GM12878 (cell line): ENCODE measurements at regions not wholly inside any gene's neighbourhood (a gene's known extent, or its start where the extent isn't known, plus 50 kb on each side); places are given as distances from the start of the nearest gene placed in this dataset.

Experiments
- ATAC-seq: fragments of 200-7000 bp; cut with Tn5 transposase; 3 replicates; pipeline ENCODE4 v1.9.1; 2020; ENCODE audit warnings: mild to moderate bottlenecking, moderate library complexity
- BruUV-seq: library from RNA; stranded (reverse); fragments of 400-500 nt; replicated peaks from 2 replicates; lab custom pipeline; 2021; lab: Mats Ljungman, UMichigan
- CTCF ChIA-PET: fragments of 300-600 bp; sonication (Branson Sonifier 250); formaldehyde crosslinking; extraction: SDS; loops from one replicate; lab custom pipeline; 2021; ENCODE audit warnings: inconsistent platforms; lab: Yijun Ruan, JAX
- POLR2A ChIA-PET: fragments of 350-600 bp; formaldehyde crosslinking; extraction: SDS; loops from one replicate; lab custom pipeline; 2021; ENCODE audit warnings: inconsistent platforms; lab: Charles Lee
- RAD21 ChIA-PET: fragments of 300-600 bp; sonication (Branson Sonifier 250); formaldehyde crosslinking; loops from one replicate; lab custom pipeline; 2023; ENCODE audit warnings: antibody characterized with exemption; ENCODE audit not compliant: unreplicated experiment; lab: Charles Lee
- SMC1A ChIA-PET: fragments of 300-600 bp; sonication (Branson Sonifier 250); formaldehyde crosslinking; loops from one replicate; lab custom pipeline; 2023; ENCODE audit not compliant: unreplicated experiment, uncharacterized antibody; lab: Charles Lee
- DNase-seq: peaks from one replicate; pipeline ENCODE4 v3.0.0-alpha.2; 2011; ENCODE audit warnings: low read depth, low spot score
- FAIRE-seq: peaks from 3 replicates; lab custom pipeline; 2011; peaks lifted over from hg19 to GRCh38; lab: Jason Lieb, UNC
- H2AFZ ChIP-seq: 2 replicates; pipeline ENCODE4 v1.6.0; 2011; ENCODE audit warnings: low read depth, low read length, control low read depth; ENCODE audit not compliant: control insufficient read depth
- H3K27ac ChIP-seq: 2 replicates; pipeline ENCODE4 v1.5.1; 2011; ENCODE audit warnings: control low read depth; ENCODE audit not compliant: control insufficient read depth, insufficient read depth
- H3K27me3 ChIP-seq, 2 experiments: replicated peaks in 1 of 2; 2 replicates each; pipeline versions ENCODE4 v1.6.0 to v1.6.1; 2011; ENCODE audit warnings: low read length in 1 of 2; ENCODE audit not compliant: control insufficient read depth in 2 of 2, insufficient read depth in 2 of 2
- H3K36me3 ChIP-seq, 2 experiments: 2 replicates each; pipeline ENCODE4 v1.5.1; 2011; ENCODE audit warnings: low read length in 1 of 2; ENCODE audit not compliant: control insufficient read depth in 2 of 2, insufficient read depth in 2 of 2
- H3K4me1 ChIP-seq: 2 replicates; pipeline ENCODE4 v1.6.1; 2011; ENCODE audit warnings: mild to moderate bottlenecking, low read length, moderate library complexity, mixed read lengths; ENCODE audit not compliant: control insufficient read depth, insufficient read depth
- H3K4me2 ChIP-seq: 2 replicates; pipeline ENCODE4 v1.6.0; 2011; ENCODE audit warnings: control low read depth; ENCODE audit not compliant: control insufficient read depth, insufficient read depth
- H3K4me3 ChIP-seq: fragments of 200-600 bp; sonication (generic); 2 replicates; pipeline ENCODE4 v1.5.1; 2016
- H3K79me2 ChIP-seq: 2 replicates; pipeline ENCODE4 v1.6.0; 2011; ENCODE audit warnings: low read length; ENCODE audit not compliant: control insufficient read depth, insufficient read depth
- H3K9ac ChIP-seq: 2 replicates; pipeline ENCODE4 v1.8.0; 2011; ENCODE audit warnings: low read length, control low read depth, mixed read lengths; ENCODE audit not compliant: control insufficient read depth, insufficient read depth
- H3K9me3 ChIP-seq: replicated peaks from 3 replicates; pipeline ENCODE4 v1.5.1; 2011; ENCODE audit warnings: mild to moderate bottlenecking, low read length; ENCODE audit not compliant: control insufficient read depth, insufficient read depth
- H4K20me1 ChIP-seq: 2 replicates; pipeline ENCODE4 v1.6.0; 2011; ENCODE audit not compliant: control insufficient read depth, insufficient read depth
- ATF7 ChIP-seq: fragments of 450-650 bp; IDR thresholded peaks from 2 replicates; pipeline ENCODE4 v1.6.1; 2016; ENCODE audit warnings: low read depth, mild to moderate bottlenecking
- BMI1 ChIP-seq: fragments of 450-650 bp; IDR thresholded peaks from 2 replicates; pipeline ENCODE4 v1.6.1; 2016; ENCODE audit warnings: mild to moderate bottlenecking, moderate library complexity, borderline replicate concordance
- CBX3 ChIP-seq: fragments of 200-600 bp; sonication (generic); IDR thresholded peaks from 2 replicates; pipeline ENCODE4 v1.6.1; 2016; ENCODE audit warnings: low read depth, borderline replicate concordance
- CUX1 ChIP-seq: IDR thresholded peaks from 2 replicates; pipeline ENCODE4 v1.6.1; 2012; ENCODE audit warnings: improper control_type of control experiment, low read depth, low read length; ENCODE audit not compliant: insufficient replicate concordance
- DPF2 ChIP-seq: fragments of 450-650 bp; IDR thresholded peaks from 2 replicates; pipeline ENCODE4 v1.6.1; 2017; ENCODE audit warnings: mild to moderate bottlenecking
- EGR1 ChIP-seq, 2 experiments: IDR thresholded peaks; 1 replicate in 1 of 2; 2 replicates in 1 of 2; pipeline ENCODE4 v1.6.1; 2011 to 2012; ENCODE audit warnings: low read depth in 2 of 2, low read length in 2 of 2, borderline replicate concordance in 1 of 2, mild to moderate bottlenecking in 1 of 2, moderate library complexity in 1 of 2
- EP300 ChIP-seq, 2 experiments: fragments of 150-350 bp in 1 of 2; IDR thresholded peaks; 2 replicates each; pipeline ENCODE4 v1.6.1; 2011 to 2012; ENCODE audit warnings: low read depth in 2 of 2, low read length in 2 of 2, borderline replicate concordance in 1 of 2, improper control_type of control experiment in 1 of 2, inconsistent platforms in 1 of 2; ENCODE audit not compliant: control insufficient read depth in 1 of 2
- IKZF1 ChIP-seq: fragments of 450-650 bp; conservative IDR thresholded peaks from 2 replicates; pipeline ENCODE4 v1.6.1; 2017; ENCODE audit warnings: antibody characterized with exemption, mild to moderate bottlenecking
- NBN ChIP-seq: fragments of 450-650 bp; IDR thresholded peaks from 2 replicates; pipeline ENCODE4 v1.6.1; 2016
- NR2C2 ChIP-seq: IDR thresholded peaks from 2 replicates; pipeline ENCODE4 v1.6.1; 2011; ENCODE audit warnings: borderline replicate concordance, low read depth; ENCODE audit not compliant: control insufficient read depth, insufficient read length
- POLR2A ChIP-seq: IDR thresholded peaks from 2 replicates; pipeline ENCODE4 v1.6.1; 2011; ENCODE audit warnings: low read depth, mild to moderate bottlenecking, low read length
- POLR2AphosphoS5 ChIP-seq: IDR thresholded peaks from 2 replicates; pipeline ENCODE4 v1.6.1; 2011; ENCODE audit warnings: mild to moderate bottlenecking, low read length, inconsistent platforms
- RUNX3 ChIP-seq: IDR thresholded peaks from 2 replicates; pipeline ENCODE4 v1.6.1; 2012; ENCODE audit warnings: low read length, inconsistent platforms
- TCF7 ChIP-seq: IDR thresholded peaks from 2 replicates; pipeline ENCODE4 v1.6.1; 2014; ENCODE audit warnings: antibody characterized with exemption, borderline replicate concordance
- ZNF592 ChIP-seq: fragments of 450-650 bp; IDR thresholded peaks from 2 replicates; pipeline ENCODE4 v1.6.1; 2017; ENCODE audit warnings: mild to moderate bottlenecking, moderate library complexity
- ZNF622 ChIP-seq: fragments of 450-650 bp; IDR thresholded peaks from 2 replicates; pipeline ENCODE4 v1.6.1; 2017; ENCODE audit warnings: mild to moderate bottlenecking, inconsistent platforms
- WGBS: methylation state at CpG from one replicate; pipeline ENCODE4 v1.1.6; 2016; ENCODE audit warnings: low lambda C conversion rate; ENCODE audit not compliant: insufficient replicate concordance, insufficient coverage; ENCODE audit errors: missing lambda C conversion rate; 5-methylcytosine and 5-hydroxymethylcytosine counted together
- in situ Hi-C: fragments of 300-500 bp; cut with MboI; formaldehyde crosslinking; loops from 9 replicates; pipeline ENCODE4 v1.14.3; 2018; ENCODE audit warnings: mixed read lengths
- intact Hi-C: fragments of 100-400 bp; cut with micrococcal nuclease; formaldehyde crosslinking; loops from one replicate; pipeline ENCODE4 v1.14.2; 2022; ENCODE audit not compliant: unreplicated experiment
- TF ChIP-seq, protein P1 (sequence below): IDR thresholded peaks from 2 replicates; pipeline ENCODE4 v1.6.1; 2011; ENCODE audit warnings: low read depth, mild to moderate bottlenecking, low read length, moderate library complexity, borderline replicate concordance; ENCODE audit errors: extremely low read depth

DNA sequence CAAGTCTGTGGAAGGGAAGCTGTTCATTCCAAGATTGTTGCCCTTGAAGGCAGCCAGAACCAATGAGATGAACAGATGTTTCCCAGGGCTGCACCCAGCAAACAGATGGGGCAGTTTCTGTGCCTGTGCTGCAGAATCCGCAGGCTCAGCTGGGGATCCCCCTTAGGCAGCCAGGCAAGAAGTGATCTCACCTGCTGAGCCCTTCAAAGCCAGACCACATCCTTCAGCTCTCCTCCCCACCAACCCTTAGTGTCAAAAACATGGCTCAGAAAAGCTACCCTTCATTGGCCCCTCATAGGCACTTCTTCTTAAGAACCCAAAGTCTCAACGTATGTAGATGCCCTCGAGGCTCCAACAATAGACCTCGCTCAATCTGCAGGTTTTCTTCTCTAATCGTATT is 626.7 kb downstream of the CCDC171 start:
- Histone ChIP-seq H3K9ac (no peak overlapping the region), H3K27ac (no peak overlapping the region), H4K20me1 (no peaks in the 10 kb centered on the region), H2AFZ (no peak overlapping the region), H3K4me2 (no peak overlapping the region), H3K4me1 (no peaks in the 10 kb centered on the region), H3K4me3 (no peak overlapping the region), H3K79me2 (no peaks in the 10 kb centered on the region), H3K9me3 (no peaks in the 10 kb centered on the region), H3K27me3 (no peaks in the 10 kb centered on the region), H3K36me3 (no peaks in the 10 kb centered on the region)
- BruUV-seq = no TSS peak
- no peak for DNase-seq
- ChIA-PET POLR2A (interaction anchor here (0.7 kb wide), 1 partner anchor 35 kb away, joined by 3 read pairs; no protein-coding TSS in a partner anchor), RAD21 (no interaction called here), SMC1A (no interaction called here), CTCF (interaction anchor here (1.7 kb wide), 1 partner anchor 17 kb away, joined by 4 read pairs; no protein-coding TSS in a partner anchor)
- 25% methylated on average over 5 of the region's 5 CpGs for WGBS
- in situ Hi-C loops (no loop called here), intact Hi-C loops (no loop called here)
- FAIRE-seq = no peak
- ATAC-seq = peak; percentile 99
- no peak for TF ChIP-seq NR2C2
- TF ChIP-seq IKZF1 = no peak
- TF ChIP-seq RUNX3 = peak; percentile 69
- no peak for TF ChIP-seq DPF2
- no peak for TF ChIP-seq POLR2A
- TF ChIP-seq ZNF592 = no peak
- no peak for TF ChIP-seq ZNF622
- no peak for TF ChIP-seq BMI1
- TF ChIP-seq ATF7 = peak; percentile 55
- TF ChIP-seq EGR1 (IDR thresholded peaks at IDR 0.05; ENCODE audit: borderline replicate concordance in 1 of 2, low read depth in 2 of 2, low read length in 2 of 2) = no peak
- no peak for TF ChIP-seq CBX3
- TF ChIP-seq, protein P1, sequence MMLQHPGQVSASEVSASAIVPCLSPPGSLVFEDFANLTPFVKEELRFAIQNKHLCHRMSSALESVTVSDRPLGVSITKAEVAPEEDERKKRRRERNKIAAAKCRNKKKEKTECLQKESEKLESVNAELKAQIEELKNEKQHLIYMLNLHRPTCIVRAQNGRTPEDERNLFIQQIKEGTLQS = no peak
- TF ChIP-seq CUX1 = no peak
- no peak for TF ChIP-seq POLR2AphosphoS5
- no peak for TF ChIP-seq NBN
- no peak for TF ChIP-seq TCF7
- TF ChIP-seq EP300 (IDR thresholded peaks at IDR 0.05; ENCODE audit: borderline replicate concordance in 1 of 2, control insufficient read depth in 1 of 2, low read depth in 2 of 2, low read length in 2 of 2) = 0 out of 4 replicates have a peak, but pooled peaks of 1 of the 2 experiments have one; percentile 11
